GM19193 (cell line): ENCODE measurements at regions not wholly inside any gene's neighbourhood (a gene's known extent, or its start where the extent isn't known, plus 50 kb on each side); places are given as distances from the start of the nearest gene placed in this dataset.

ENCODE experiments used
- POLR2A ChIP-seq: IDR thresholded peaks from 4 replicates; pipeline ENCODE4 v1.6.1; 2011; ENCODE audit not compliant: insufficient read depth, insufficient read length; ENCODE audit errors: extremely low read depth

DNA sequence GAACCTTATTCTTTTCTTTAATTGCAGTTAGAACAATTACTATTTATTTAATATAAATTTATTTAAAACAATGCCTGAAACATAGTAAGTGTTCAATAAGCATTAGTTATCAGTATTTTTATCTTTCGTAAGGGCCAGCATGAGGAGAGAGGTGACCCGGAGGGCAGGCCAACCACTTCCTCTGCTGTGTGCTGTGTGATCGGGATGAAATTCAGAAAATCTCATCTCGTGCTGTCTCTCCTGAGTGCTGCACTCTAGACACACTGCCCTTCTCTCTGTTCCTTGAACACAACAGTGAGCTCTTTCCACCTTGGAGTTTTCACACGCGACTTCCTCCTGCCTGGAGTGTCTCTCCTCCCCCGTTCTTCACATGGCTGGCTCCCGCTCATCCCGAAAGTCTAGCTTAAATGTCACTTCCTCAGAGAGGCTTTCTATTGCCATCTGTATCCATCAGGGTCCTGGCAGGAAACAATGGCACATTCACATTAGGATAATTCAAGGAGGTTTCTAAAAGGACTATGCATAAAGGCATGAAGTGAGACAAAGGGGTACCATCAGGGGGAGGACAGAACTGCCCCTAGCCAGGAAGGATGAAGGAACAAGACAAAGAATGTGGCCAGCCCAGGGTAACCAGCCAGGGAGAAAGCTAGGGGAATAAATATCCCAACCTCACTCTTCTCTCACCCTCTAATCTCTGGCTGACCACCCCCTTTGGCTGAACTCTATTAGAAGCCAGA is 142.6 kb upstream of the GJB5 start:
- TF ChIP-seq POLR2A: no peak

GRCh38 chr1:34617321-34618118 is 137.3 kb upstream of the GJB5 start:
- no peak for TF ChIP-seq POLR2A

GRCh38 chr1:34618381-34618780 is 136.5 kb upstream of the GJB5 start:
- no peak for TF ChIP-seq POLR2A

- TF ChIP-seq POLR2A: no peak
Observed at GRCh38 chr1:34619256-34619655, 135.6 kb upstream of the GJB5 start.

- no peak for TF ChIP-seq POLR2A
Observed at GRCh38 chr1:34621916-34622315, 132.9 kb upstream of the GJB5 start.

GRCh38 chr1:34625521-34626015 is 129.3 kb upstream of the GJB5 start:
- TF ChIP-seq POLR2A: no peak

DNA sequence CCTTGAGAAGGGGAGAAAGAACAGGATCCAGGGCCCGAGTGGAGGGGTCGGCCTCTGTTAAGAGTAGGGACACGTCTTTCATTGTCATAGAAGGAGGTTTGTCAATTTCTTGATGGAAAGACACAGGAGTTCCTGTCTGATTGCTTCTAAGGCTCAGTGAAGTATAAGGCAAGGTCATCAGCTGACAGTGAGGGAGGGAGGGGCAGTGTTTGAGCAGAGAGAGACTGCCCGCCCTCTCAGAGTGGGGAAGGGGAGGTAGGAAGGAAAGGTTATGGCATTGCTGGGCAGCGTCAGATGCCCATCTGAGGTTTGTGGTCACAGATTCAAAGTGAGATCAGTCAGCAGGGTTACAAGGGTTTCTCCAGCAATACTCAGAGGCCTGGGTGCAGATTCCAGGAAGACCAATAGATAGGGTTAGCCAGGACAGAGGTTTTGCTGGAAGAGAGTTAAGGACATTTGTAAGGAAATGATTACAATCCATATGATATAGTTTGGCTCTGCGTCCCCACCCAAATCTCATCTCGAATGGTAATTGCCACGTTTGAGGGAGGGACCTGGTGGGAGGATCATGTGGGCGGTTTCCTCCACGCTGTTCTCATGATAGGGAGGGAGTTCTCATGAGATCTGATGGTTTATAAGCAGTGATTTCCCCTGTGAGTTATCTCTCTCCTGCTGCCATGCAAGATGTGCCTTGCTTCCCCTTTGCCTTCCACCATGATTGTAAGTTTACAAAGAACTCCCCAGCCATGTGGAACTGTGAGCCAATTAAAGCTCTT is 127.2 kb upstream of the GJB5 start:
- TF ChIP-seq POLR2A: no peak

- TF ChIP-seq POLR2A: no peak
Observed at GRCh38 chr1:34631126-34631525, 123.7 kb upstream of the GJB5 start.

GRCh38 chr1:34639701-34640100 is 115.1 kb upstream of the GJB5 start:
- no peak for TF ChIP-seq POLR2A

GRCh38 chr1:34640654-34641401 is 114.0 kb upstream of the GJB5 start:
- TF ChIP-seq POLR2A: no peak

- TF ChIP-seq POLR2A: no peak
Observed at GRCh38 chr1:34642679-34643078, 112.2 kb upstream of the GJB5 start.

GRCh38 chr1:34645109-34645688 is 109.6 kb upstream of the GJB5 start:
- TF ChIP-seq POLR2A: no peak

- TF ChIP-seq POLR2A: no peak
Observed at GRCh38 chr1:34645919-34646318, 108.9 kb upstream of the GJB5 start.

GRCh38 chr1:34648501-34648900 is 106.3 kb upstream of the GJB5 start:
- TF ChIP-seq POLR2A: no peak

DNA sequence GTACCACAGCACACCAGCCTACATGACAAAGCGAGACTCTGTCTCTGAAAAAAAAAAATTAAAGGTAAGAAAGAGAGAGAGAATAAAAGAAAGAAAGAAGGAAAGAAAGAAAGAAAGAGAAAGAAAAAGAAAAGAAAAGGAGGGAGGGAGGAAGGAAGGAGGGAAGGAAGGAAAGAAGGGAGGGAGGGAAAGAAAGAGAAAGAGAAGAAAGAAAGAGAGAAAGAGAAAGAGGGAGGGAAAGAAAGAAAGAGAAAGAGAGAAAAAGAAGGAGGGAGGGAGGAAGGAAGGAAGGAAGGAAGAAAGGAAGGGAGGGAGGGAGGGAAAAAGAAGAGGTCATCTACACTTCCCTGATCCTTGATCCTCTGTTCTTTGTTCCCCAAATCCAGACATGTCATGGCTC is 104.8 kb upstream of the GJB5 start:
- no peak for TF ChIP-seq POLR2A

DNA sequence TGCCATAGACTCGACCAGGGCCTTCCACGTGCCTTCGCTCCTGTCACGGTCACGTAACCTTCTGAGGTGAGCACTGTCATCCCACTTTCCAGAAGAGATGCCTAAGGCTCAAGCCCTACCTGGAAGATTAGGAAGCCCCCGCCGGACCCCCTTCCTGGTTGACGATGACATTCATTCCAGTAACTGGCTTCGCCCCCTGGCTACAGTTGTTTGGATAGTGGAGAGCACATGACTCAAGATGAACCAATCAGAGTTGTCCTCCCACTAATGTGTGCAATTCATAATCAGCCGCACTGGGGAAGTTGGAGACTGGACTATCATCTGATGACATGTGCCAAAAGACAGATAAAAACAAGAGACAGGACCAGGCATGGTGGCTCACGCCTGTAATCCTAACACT is 104.0 kb upstream of the GJB5 start:
- TF ChIP-seq POLR2A: no peak
